ENCODE measurements at regions not wholly inside any gene's neighbourhood (a gene's known extent, or its start where the extent isn't known, plus 50 kb on each side); places are given as distances from the start of the nearest gene placed in this dataset.
"Not testable (repeated sequence)": the region's sequence is repeated elsewhere in the genome, so short reads cannot be mapped to it uniquely, and the experiment has no call there.

- TF ChIP-seq, protein P1, sequence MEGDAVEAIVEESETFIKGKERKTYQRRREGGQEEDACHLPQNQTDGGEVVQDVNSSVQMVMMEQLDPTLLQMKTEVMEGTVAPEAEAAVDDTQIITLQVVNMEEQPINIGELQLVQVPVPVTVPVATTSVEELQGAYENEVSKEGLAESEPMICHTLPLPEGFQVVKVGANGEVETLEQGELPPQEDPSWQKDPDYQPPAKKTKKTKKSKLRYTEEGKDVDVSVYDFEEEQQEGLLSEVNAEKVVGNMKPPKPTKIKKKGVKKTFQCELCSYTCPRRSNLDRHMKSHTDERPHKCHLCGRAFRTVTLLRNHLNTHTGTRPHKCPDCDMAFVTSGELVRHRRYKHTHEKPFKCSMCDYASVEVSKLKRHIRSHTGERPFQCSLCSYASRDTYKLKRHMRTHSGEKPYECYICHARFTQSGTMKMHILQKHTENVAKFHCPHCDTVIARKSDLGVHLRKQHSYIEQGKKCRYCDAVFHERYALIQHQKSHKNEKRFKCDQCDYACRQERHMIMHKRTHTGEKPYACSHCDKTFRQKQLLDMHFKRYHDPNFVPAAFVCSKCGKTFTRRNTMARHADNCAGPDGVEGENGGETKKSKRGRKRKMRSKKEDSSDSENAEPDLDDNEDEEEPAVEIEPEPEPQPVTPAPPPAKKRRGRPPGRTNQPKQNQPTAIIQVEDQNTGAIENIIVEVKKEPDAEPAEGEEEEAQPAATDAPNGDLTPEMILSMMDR (IDR thresholded peaks at IDR 0.05), result not testable (repeated sequence)
- TF ChIP-seq EZH2 (IDR thresholded peaks at IDR 0.05; ENCODE audit: borderline replicate concordance, insufficient read depth, low read depth, low read length, poor library complexity, severe bottlenecking), result not testable (repeated sequence)
Measured at GRCh38 chr18:14301255-14301654, 169.0 kb upstream of the ZNF519 start.

Data from B cell (primary cell).